GM10248 (cell line): ENCODE measurements at regions not wholly inside any gene's neighbourhood (a gene's known extent, or its start where the extent isn't known, plus 50 kb on each side); places are given as distances from the start of the nearest gene placed in this dataset.
"Not testable (repeated sequence)": the region's sequence is repeated elsewhere in the genome, so short reads cannot be mapped to it uniquely, and the experiment has no call there.

Experiments
- CTCF ChIA-PET: fragments of 300-600 bp; sonication (Branson Sonifier 250); formaldehyde crosslinking; extraction: SDS; loops from one replicate; lab custom pipeline; 2021; ENCODE audit warnings: antibody characterized with exemption; lab: Yijun Ruan, JAX
- POLR2A ChIA-PET: fragments of 350-650 bp; sonication (Branson Sonifier 250); formaldehyde crosslinking; extraction: SDS; loops from one replicate; lab custom pipeline; 2020; ENCODE audit warnings: antibody characterized with exemption; lab: Yijun Ruan, JAX
- DNase-seq: peaks from one replicate; pipeline ENCODE4 v3.0.0; 2012; ENCODE audit errors: extremely low spot score
- CTCF ChIP-seq: IDR thresholded peaks from 2 replicates; pipeline ENCODE4 v1.5.1; 2012; ENCODE audit warnings: mild to moderate bottlenecking, low read depth; ENCODE audit errors: extremely low read depth, missing control alignments, control extremely low read depth

DNA sequence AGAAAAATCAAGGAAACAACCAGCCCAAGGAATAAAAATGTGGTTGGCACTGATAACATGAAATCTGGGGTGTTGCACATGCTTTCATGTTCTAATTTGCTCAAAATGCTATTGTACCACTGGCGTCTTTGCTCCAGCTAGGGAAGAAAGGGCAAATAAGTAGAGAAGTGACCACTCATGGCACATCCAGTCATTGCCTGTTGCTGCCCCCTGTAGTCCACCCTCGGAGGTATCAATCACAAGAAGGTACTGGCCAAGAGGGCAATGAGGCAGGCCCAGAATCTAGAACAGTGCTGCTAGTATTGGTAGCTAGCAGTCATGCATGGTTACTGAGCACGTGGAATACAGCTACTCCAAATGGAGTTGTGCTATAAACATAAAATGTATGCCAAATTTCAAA, 213.4 kb downstream of the CDCA7 start:
- no peak for DNase-seq
- no peak for TF ChIP-seq CTCF
- ChIA-PET POLR2A (no interaction called here), CTCF (interaction anchor here (0.9 to 1.8 kb wide), 9 partner anchors 9 to 773 kb away, joined by 3 to 5 read pairs (median 3); no protein-coding TSS in a partner anchor)

DNA sequence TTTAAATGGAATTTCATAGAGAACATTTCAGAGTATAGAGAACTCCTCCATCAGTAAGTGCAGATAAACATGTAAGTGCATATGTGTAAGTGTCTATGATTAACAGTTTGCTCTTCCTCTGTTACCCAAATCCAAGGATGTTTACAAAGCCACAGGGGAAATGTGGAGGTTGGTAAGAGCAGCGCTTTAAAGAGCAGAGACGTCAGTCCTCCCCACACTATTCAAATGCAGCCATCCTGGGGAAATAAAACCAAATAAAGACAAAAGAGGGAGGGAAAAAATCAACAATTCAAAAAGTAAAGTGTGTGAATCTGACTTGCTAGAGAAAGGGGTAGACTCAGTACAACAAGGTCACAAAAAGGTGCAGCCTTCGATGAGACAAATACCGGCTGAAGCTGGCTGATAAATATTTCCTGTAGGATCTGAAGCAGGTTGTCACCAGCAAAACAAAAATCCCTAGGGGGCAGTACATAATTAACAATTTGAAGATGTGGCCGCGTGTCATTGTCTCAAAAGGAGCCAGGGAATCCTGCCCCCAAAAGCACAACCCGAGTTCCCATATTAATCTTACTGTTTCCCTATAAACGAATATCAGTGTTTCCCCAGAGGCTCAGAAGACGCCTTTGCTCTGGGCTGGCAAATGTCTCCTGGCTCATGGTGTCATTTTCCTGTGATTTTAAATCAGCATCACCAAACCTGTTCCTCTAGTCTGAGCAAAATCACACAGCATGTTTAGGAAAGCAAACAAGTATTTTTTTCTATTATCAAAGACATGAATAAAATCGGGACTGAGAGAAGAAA, 216.5 kb downstream of the CDCA7 start:
- TF ChIP-seq CTCF = no peak
- POLR2A ChIA-PET = no interaction called here
- CTCF ChIA-PET = no interaction called here
- DNase-seq = peak; percentile 15

DNA sequence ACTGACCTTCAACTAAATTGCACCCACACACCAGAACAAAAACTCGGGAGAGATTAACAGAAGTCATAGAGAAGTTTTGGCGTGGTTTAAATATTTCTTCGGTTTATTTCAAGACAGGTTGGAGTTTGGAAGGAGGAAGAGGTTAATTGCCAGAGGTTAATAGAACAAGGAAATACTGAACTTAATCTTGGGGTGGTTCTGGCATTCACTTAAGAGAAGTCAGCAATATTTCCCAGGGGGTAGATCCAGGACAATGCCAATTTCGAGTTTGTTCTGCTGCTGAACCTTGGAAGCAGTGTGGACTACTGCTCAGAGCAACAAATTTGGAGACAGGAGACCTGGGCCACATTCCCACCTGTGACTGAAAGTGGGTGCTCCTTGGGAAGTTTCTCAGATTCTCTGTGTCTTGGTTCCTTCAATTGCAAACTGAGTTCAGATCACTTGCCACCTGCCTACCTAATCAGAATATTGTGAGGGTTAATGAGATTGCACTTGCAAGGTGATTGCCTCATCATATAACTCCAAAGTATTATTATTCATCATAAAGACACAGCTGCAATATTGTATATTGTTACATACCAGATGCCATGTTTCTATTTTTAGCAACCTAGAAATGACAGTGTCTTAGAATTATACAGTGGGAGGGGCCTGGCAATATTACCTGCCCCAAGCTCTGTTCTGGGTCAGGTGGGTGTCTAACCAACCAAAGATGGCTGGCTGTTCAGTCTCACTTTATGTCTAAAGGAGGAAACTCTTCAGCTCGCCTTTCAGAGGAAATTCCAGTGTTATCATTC, 217.4 kb downstream of the CDCA7 start:
- DNase-seq = no peak
- CTCF ChIA-PET = no interaction called here
- POLR2A ChIA-PET = no interaction called here
- TF ChIP-seq CTCF = no peak

GRCh38 chr2:173572848-173573247, 218.2 kb downstream of the CDCA7 start:
- ChIA-PET POLR2A (no interaction called here), CTCF (no interaction called here)
- DNase-seq = no peak
- no peak for TF ChIP-seq CTCF

DNA sequence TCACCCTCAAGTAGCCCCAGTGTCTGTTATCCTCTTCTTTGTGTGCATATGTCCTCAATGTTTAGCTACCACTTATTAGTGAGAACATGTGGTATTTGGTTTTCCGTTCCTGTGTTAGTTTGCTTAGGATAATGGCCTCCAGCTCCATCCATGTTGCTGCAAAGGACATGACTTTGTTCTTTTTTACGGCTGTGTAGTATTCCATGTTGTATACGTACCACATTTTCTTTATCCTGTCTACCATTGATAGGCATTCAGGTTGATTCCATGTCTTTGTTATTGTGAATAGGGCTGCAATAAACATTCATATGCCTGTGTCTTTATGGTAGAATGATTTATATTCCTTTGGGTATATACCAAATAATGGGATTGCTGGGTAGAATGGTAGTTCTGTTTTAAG, 219.1 kb downstream of the CDCA7 start:
- POLR2A ChIA-PET, DNase-seq, CTCF ChIA-PET: not testable (repeated sequence)

GRCh38 chr2:173574324-173575112, 219.8 kb downstream of the CDCA7 start:
- DNase-seq = no peak
- ChIA-PET POLR2A (no interaction called here), CTCF (no interaction called here)
- no peak for TF ChIP-seq CTCF
